ENCODE measurements at regions not wholly inside any gene's neighbourhood (a gene's known extent, or its start where the extent isn't known, plus 50 kb on each side); places are given as distances from the start of the nearest gene placed in this dataset.

GRCh38 chr6:128648022-128648598 is 127.7 kb upstream of the PTPRK start:
- TF ChIP-seq CTCF (IDR thresholded peaks at IDR 0.05) (no peak), POLR2A (IDR thresholded peaks at IDR 0.05) (no peak)
